Activated naive CD4-positive, alpha-beta T cell treated with anti-CD3 and anti-CD28 coated beads, Interleukin-2, amount 50 U/mL, for 72 hours (primary cell): ENCODE measurements at regions not wholly inside any gene's neighbourhood (a gene's known extent, or its start where the extent isn't known, plus 50 kb on each side); places are given as distances from the start of the nearest gene placed in this dataset.

Source experiments
- ATAC-seq, 2 donors: fragments of 150-1000 bp; cut with Tn5 transposase; 2 replicates each; pipeline ENCODE4 v1.10.0; 2021; ENCODE audit warnings: mild to moderate bottlenecking in 2 of 2, moderate library complexity in 2 of 2
- DNase-seq, 2 donors: peaks; one replicate each; pipeline ENCODE4 v3.0.0; 2021 to 2022; ENCODE audit warnings: low spot score in 2 of 2
- H3K27ac Mint-ChIP-seq, 2 donors: one replicate each; pipeline ENCODE4 v1.8.0; 2022; ENCODE audit warnings: mild to moderate bottlenecking in 2 of 2, mixed read lengths in 2 of 2
- H3K36me3 Mint-ChIP-seq, 2 donors: one replicate each; pipeline ENCODE4 v1.8.0; 2022; ENCODE audit warnings: mixed read lengths in 2 of 2
- H3K9me3 Mint-ChIP-seq, 2 donors: one replicate each; pipeline ENCODE4 v1.8.0; 2022; ENCODE audit warnings: mixed read lengths in 2 of 2

- Mint-ChIP-seq H3K9me3 (peaks cover 6 to 9% of the 10 kb centered on the region in 2 donors), H3K27ac (no peak overlapping the region), H3K36me3 (no peaks in the 10 kb centered on the region)
- no peak for DNase-seq
- no peak for ATAC-seq
These were observed 336.4 kb upstream of the HAND2 start for GRCh38 chr4:173866322-173867026.

- ATAC-seq (no peak), DNase-seq (no peak)
- peaks cover 13 to 15% of the 10 kb centered on the region in 2 donors for H3K9me3 Mint-ChIP-seq
- no peaks in the 10 kb centered on the region for H3K36me3 Mint-ChIP-seq
- no peak overlapping the region for H3K27ac Mint-ChIP-seq
These were observed 332.7 kb upstream of the HAND2 start for GRCh38 chr4:173862754-173863153.

DNA sequence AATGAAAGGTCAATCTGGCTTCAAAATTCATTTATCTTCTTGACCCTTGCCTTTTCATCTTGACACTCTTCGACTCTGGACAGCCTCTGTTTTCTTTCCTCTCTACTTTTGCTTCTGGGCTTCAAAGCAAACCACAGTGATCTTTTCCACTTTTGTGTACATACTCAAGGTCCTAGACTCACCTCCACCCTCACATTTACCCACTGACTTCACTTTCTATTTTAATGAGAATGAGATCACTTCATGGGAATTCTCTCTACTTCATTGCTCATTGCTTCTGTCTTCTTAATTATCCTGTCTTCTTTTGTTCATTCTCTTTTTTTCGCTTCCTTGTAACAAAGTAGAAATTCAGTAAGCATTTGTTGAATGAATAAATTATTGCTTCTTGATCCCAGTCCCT lies 330.1 kb upstream of the HAND2 start:
- no peak for DNase-seq
- Mint-ChIP-seq H3K27ac (no peak overlapping the region), H3K36me3 (no peaks in the 10 kb centered on the region), H3K9me3 (peaks cover 15 to 16% of the 10 kb centered on the region in 2 donors)
- ATAC-seq, result no peak

- ATAC-seq, result no peak
- no peak for DNase-seq
- H3K36me3 Mint-ChIP-seq, result no peaks in the 10 kb centered on the region
- H3K27ac Mint-ChIP-seq, result no peak overlapping the region
- peaks cover 9 to 16% of the 10 kb centered on the region in 2 donors for H3K9me3 Mint-ChIP-seq
These were observed 329.2 kb upstream of the HAND2 start for GRCh38 chr4:173859091-173859713.

DNA sequence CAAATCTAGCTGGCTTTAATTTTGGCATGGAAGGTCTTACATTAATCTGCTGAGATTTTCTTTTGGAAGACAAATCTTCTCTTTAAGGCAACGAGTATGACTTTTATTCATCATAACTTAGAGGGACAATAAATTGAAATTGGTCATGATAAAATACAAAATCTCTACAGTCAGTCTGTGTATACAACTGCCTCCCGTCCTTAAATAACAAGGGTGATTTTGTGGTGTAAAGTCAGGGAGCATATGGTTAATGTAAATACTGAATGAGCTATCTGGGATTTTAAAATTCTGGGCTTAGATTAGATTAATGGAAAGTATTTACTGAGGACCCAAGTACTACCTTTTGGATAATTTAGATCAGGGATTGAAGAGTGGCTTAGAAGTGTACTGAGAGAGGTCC lies 328.4 kb upstream of the HAND2 start:
- ATAC-seq (no peak), DNase-seq (no peak)
- Mint-ChIP-seq H3K36me3 (no peaks in the 10 kb centered on the region), H3K9me3 (peaks cover 9 to 15% of the 10 kb centered on the region in 2 donors), H3K27ac (no peak overlapping the region)

DNA sequence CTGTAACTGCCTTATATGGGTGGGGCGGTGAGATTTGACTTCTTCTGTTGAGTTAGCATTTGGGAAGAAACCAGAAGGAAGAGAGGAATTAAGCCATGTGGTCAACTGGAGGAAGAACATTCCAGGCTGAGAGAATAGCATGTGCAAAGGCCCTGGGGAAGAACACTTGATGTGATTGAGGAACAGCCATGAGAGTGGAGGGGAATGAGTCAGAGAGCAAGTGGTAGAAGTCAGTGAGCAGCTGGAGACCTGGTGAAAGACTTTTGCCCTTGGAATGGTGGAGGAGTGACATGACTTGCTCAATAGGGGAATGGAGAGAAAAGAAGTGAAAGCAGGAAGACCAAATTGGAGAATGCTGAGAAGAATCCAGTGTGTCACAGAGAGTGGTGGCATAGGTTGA lies 327.8 kb upstream of the HAND2 start:
- DNase-seq (no peak), ATAC-seq (no peak)
- Mint-ChIP-seq H3K9me3 (peaks cover 9 to 13% of the 10 kb centered on the region in 2 donors), H3K27ac (no peak overlapping the region), H3K36me3 (no peaks in the 10 kb centered on the region)

GRCh38 chr4:173855015-173855414 lies 325.0 kb upstream of the HAND2 start:
- ATAC-seq, result no peak
- DNase-seq, result no peak
- Mint-ChIP-seq H3K36me3 (no peaks in the 10 kb centered on the region), H3K9me3 (peaks cover 3 to 9% of the 10 kb centered on the region in 2 donors), H3K27ac (no peak overlapping the region)

DNA sequence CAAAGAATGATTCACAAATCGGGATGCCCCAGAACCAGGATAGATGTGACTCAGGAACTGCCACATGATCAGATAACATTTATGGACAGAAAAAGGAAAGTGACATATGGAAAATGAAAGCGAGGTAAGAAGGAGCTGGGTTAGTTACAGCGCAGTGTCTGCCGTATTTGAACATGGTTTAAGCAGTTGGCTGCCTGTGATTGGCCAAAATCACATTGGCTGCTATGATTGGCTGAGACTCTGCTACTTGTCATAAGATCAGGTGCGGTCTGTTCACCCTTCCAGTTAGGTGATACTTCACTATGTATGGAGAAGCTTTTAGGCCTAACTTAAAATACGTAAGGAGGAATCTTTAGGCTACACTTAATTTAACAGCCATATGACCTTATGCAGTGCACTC lies 322.7 kb upstream of the HAND2 start:
- Mint-ChIP-seq H3K27ac (no peak overlapping the region), H3K36me3 (no peaks in the 10 kb centered on the region), H3K9me3 (peaks cover 4% of the 10 kb centered on the region in 2 donors)
- ATAC-seq (no peak), DNase-seq (no peak)

GRCh38 chr4:173845580-173845979 lies 315.6 kb upstream of the HAND2 start:
- H3K9me3 Mint-ChIP-seq, result peaks cover 12 to 13% of the 10 kb centered on the region in 2 donors
- ATAC-seq, result no peak
- peaks cover 0 to 7% of the 10 kb centered on the region in 2 donors for H3K36me3 Mint-ChIP-seq
- no peak for DNase-seq
- H3K27ac Mint-ChIP-seq, result no peak overlapping the region

DNA sequence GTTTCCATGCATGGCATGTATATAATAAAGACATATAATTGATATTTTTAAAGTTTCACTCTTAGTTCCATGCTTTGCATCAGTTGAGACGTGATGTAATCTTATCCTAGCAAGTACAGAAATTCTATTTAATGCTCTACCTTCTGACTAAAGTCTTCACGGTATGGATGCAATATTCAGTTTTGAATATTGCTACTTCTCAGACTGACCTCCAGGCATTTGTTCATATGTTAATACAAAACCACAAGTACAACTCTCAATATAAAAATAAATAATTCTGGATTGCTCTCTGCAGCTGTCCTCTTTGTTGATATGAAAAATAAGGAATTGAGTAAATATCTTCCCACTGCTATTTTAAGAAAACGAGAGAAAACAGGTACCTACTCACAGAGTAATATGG lies 309.8 kb upstream of the HAND2 start:
- H3K27ac Mint-ChIP-seq, result no peak overlapping the region
- H3K9me3 Mint-ChIP-seq, result peaks cover 12 to 14% of the 10 kb centered on the region in 2 donors
- DNase-seq, result no peak
- peaks cover 0 to 7% of the 10 kb centered on the region in 2 donors for H3K36me3 Mint-ChIP-seq
- no peak for ATAC-seq

DNA sequence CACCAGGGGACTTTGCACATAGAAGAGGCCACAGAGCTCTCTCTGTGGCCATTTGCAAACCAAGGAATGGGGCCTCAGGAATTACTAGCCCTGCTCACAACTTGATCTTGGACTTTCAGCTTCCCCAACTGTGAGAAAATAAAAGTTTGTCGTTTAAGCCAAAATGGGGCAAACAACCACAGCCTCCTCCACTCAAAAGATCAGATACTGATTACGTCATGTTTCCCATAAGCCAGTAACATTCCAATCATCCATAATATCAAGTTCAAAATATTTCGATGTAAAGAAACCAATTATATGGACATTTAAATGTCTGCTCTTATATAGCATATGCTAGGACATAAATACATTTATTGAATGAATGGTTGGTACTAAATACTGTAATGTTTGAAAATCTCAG lies 307.5 kb upstream of the HAND2 start:
- Mint-ChIP-seq H3K9me3 (peaks cover 7 to 10% of the 10 kb centered on the region in 2 donors), H3K36me3 (peaks cover 0 to 2% of the 10 kb centered on the region in 2 donors), H3K27ac (no peak overlapping the region)
- DNase-seq, result no peak
- ATAC-seq, result no peak

GRCh38 chr4:173835903-173836302 lies 305.9 kb upstream of the HAND2 start:
- DNase-seq (no peak), ATAC-seq (no peak)
- no peaks in the 10 kb centered on the region for H3K36me3 Mint-ChIP-seq
- peaks cover 0 to 11% of the 10 kb centered on the region in 2 donors for H3K9me3 Mint-ChIP-seq
- no peak overlapping the region for H3K27ac Mint-ChIP-seq

GRCh38 chr4:173834151-173834550 lies 304.1 kb upstream of the HAND2 start:
- Mint-ChIP-seq H3K9me3 (peaks cover 6 to 16% of the 10 kb centered on the region in 2 donors), H3K36me3 (no peaks in the 10 kb centered on the region), H3K27ac (no peak overlapping the region)
- no peak for ATAC-seq
- DNase-seq, result no peak

- DNase-seq (no peak), ATAC-seq (no peak)
- Mint-ChIP-seq H3K27ac (no peak overlapping the region), H3K9me3 (peaks cover 6 to 16% of the 10 kb centered on the region in 2 donors), H3K36me3 (no peaks in the 10 kb centered on the region)
These were observed 299.5 kb upstream of the HAND2 start for GRCh38 chr4:173829565-173829964.

DNA sequence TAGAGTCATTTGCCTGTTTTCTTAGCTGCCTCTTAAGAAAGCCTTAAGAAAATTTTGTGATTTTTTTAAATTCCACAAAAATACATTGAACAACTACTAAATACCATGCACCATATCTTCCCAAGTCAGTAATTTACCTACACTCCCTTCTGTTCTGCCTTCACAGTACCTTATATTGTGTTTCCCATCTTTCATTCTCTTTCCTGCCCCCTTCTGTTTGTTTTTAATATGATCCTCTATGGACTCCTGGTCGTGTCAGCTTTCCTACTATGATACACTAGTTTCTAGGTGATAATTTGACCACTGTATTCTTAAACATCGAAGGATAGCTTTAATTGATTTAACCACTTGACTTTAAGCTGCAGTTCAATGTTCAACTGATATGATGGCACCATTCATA lies 297.7 kb upstream of the HAND2 start:
- H3K36me3 Mint-ChIP-seq, result no peaks in the 10 kb centered on the region
- ATAC-seq, result no peak

GRCh38 chr4:173821876-173822275 lies 291.8 kb upstream of the HAND2 start:
- ATAC-seq (no peak), DNase-seq (no peak)
- H3K36me3 Mint-ChIP-seq, result no peaks in the 10 kb centered on the region
- peaks cover 0 to 3% of the 10 kb centered on the region in 2 donors for H3K9me3 Mint-ChIP-seq
- H3K27ac Mint-ChIP-seq, result no peak overlapping the region

More for the DNA sequence above, 297.7 kb upstream of the HAND2 start:
- Mint-ChIP-seq H3K27ac (no peak overlapping the region), H3K9me3 (peaks cover 9 to 16% of the 10 kb centered on the region in 2 donors)
- DNase-seq, result no peak

DNA sequence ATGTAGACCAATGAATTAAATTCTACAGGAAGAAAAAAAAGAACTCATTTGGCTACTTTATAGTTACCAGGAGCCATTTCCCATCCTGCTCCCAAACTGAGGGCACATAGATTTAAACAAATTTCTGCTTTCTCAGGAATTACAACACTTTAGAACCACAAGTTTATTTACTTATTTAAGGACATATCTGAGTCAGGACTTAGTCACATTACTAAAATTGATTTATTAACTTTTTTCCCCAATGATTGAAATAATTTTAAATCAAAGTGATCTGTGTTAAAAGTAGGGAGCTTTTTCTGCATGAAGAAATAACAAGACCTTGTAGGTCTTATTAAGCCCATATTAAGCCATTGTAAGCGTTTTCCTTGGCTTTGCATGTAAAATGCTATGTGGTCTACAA lies 291.0 kb upstream of the HAND2 start:
- ATAC-seq (no peak), DNase-seq (no peak)
- no peak overlapping the region for H3K27ac Mint-ChIP-seq
- peaks cover 0 to 3% of the 10 kb centered on the region in 2 donors for H3K9me3 Mint-ChIP-seq
- no peaks in the 10 kb centered on the region for H3K36me3 Mint-ChIP-seq

- no peak overlapping the region for H3K27ac Mint-ChIP-seq
- ATAC-seq, result no peak
- H3K36me3 Mint-ChIP-seq, result no peaks in the 10 kb centered on the region
- no peak for DNase-seq
- H3K9me3 Mint-ChIP-seq, result no peaks in the 10 kb centered on the region
These were observed 277.3 kb upstream of the HAND2 start for GRCh38 chr4:173807347-173807746.
